CD4-positive, alpha-beta T cell (primary cell): ENCODE measurements at regions not wholly inside any gene's neighbourhood (a gene's known extent, or its start where the extent isn't known, plus 50 kb on each side); places are given as distances from the start of the nearest gene placed in this dataset.
A peak's percentile ranks its signal among the peaks of the same experiment; 100 is the strongest.
"Not testable (repeated sequence)": the region's sequence is repeated elsewhere in the genome, so short reads cannot be mapped to it uniquely, and the experiment has no call there.

Source experiments
- ATAC-seq: fragments of 200-7000 bp; cut with Tn5 transposase; one replicate; pipeline ENCODE4 v1.10.0; 2022; ENCODE audit warnings: mild to moderate bottlenecking; ENCODE audit not compliant: poor library complexity
- CTCF ChIA-PET: fragments of 350-600 bp; sonication (Branson Sonifier 250); formaldehyde crosslinking; loops from one replicate; lab custom pipeline; 2021; ENCODE audit warnings: antibody characterized with exemption, inconsistent platforms; lab: Charles Lee
- POLR2A ChIA-PET: fragments of 350-600 bp; sonication (Branson Sonifier 250); formaldehyde crosslinking; loops from one replicate; lab custom pipeline; 2021; ENCODE audit warnings: antibody characterized with exemption, inconsistent platforms; lab: Charles Lee
- DNase-seq, 14 experiments: peaks; one replicate each; pipeline ENCODE4 v3.0.0-alpha.2; 2013 to 2020; ENCODE audit warnings: mixed read lengths in 2 of 14
- H3K27ac ChIP-seq, 2 donors: one replicate each; pipeline versions ENCODE4 v1.5.1 to v1.7.0; 2013; ENCODE audit warnings: low read length in 2 of 2, low read depth in 1 of 2, mild to moderate bottlenecking in 1 of 2
- H3K27me3 ChIP-seq, 2 experiments: 1 replicate in 1 of 2; 2 replicates in 1 of 2; pipeline versions ENCODE4 v1.6.1 to v1.7.0; 2013; ENCODE audit warnings: low read length in 2 of 2, control low read depth in 1 of 2, mild to moderate bottlenecking in 1 of 2, moderate library complexity in 1 of 2; ENCODE audit not compliant: insufficient read depth in 2 of 2, control insufficient read depth in 1 of 2
- H3K36me3 ChIP-seq: one replicate; pipeline ENCODE4 v1.6.1; 2013; ENCODE audit warnings: low read length, control low read depth; ENCODE audit not compliant: insufficient read depth
- H3K4me1 ChIP-seq: one replicate; pipeline ENCODE4 v1.6.1; 2013; ENCODE audit warnings: low read length, control low read depth; ENCODE audit not compliant: insufficient read depth
- H3K4me3 ChIP-seq: one replicate; pipeline ENCODE4 v1.5.1; 2013; ENCODE audit warnings: mild to moderate bottlenecking, low read length, moderate library complexity
- H3K9me3 ChIP-seq, 2 experiments: 1 replicate in 1 of 2; 2 replicates in 1 of 2; pipeline versions ENCODE4 v1.6.1 to v1.7.0; 2013; ENCODE audit warnings: low read length in 2 of 2, mild to moderate bottlenecking in 2 of 2, control low read depth in 1 of 2, moderate library complexity in 1 of 2; ENCODE audit not compliant: control insufficient read depth in 1 of 2, insufficient read depth in 1 of 2
- H3K27ac Mint-ChIP-seq: one replicate; pipeline ENCODE4 v1.8.0; 2020; ENCODE audit warnings: mixed read lengths
- H3K27me3 Mint-ChIP-seq: one replicate; pipeline ENCODE4 v1.8.0; 2021; ENCODE audit warnings: mixed read lengths
- H3K36me3 Mint-ChIP-seq: one replicate; pipeline ENCODE4 v1.8.0; 2021; ENCODE audit warnings: low read depth, mixed read lengths
- H3K4me1 Mint-ChIP-seq: one replicate; pipeline ENCODE4 v1.8.0; 2021; ENCODE audit warnings: low read depth, mixed read lengths
- H3K4me3 Mint-ChIP-seq: one replicate; pipeline ENCODE4 v1.8.0; 2020; ENCODE audit warnings: mild to moderate bottlenecking, mixed read lengths
- H3K9me3 Mint-ChIP-seq: one replicate; pipeline ENCODE4 v1.8.0; 2020; ENCODE audit warnings: mixed read lengths
- intact Hi-C, 2 experiments: fragments of 100-400 bp; cut with DNase I in 1 of 2; cut with micrococcal nuclease in 1 of 2; formaldehyde crosslinking; loops; one replicate each; pipeline versions ENCODE4 v1.15.1 to v1.9.0; 2023 to 2025; cut with DNase I, micrococcal nuclease
- TF ChIP-seq, protein P1 (sequence below): fragments of 200-600 bp; IDR thresholded peaks from one replicate; pipeline ENCODE4 v1.8.0; 2022; ENCODE audit warnings: antibody characterized with exemption, mild to moderate bottlenecking

DNA sequence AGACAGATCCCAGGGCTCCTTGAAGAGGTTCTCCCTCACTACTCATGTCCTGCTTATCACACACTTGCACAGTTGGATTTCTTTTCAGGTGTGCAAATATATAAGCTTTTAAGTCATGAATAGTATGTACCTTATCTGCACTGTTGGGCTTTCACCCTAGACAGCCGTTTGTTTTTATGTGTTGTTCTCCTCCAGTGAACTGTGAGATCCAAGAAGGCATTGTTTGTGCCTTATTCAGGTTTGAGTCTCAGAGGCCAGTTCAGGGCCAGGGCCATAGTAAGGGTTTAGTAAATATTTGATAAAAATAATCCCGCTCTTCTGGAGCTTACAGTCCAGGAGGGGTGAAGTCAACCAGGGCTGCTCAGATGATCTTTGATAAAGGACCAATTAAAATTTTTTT is 480.0 kb downstream of the TMEM38B start:
- Mint-ChIP-seq H3K27ac (no peak overlapping the region), H3K9me3 (peaks cover 7% of the 10 kb centered on the region), H3K4me3 (no peak overlapping the region), H3K4me1 (no peaks in the 10 kb centered on the region), H3K36me3 (no peaks in the 10 kb centered on the region), H3K27me3 (no peaks in the 10 kb centered on the region)
- Histone ChIP-seq H3K27me3 (no peaks in the 10 kb centered on the region), H3K4me1 (no peaks in the 10 kb centered on the region), H3K4me3 (no peak overlapping the region), H3K27ac (no peak overlapping the region), H3K36me3 (no peaks in the 10 kb centered on the region), H3K9me3 (peaks cover 0 to 4% of the 10 kb centered on the region in 2 experiments)
- intact Hi-C loops = no loop called here
- ATAC-seq (no peak), DNase-seq (no peak)
- TF ChIP-seq, protein P1, sequence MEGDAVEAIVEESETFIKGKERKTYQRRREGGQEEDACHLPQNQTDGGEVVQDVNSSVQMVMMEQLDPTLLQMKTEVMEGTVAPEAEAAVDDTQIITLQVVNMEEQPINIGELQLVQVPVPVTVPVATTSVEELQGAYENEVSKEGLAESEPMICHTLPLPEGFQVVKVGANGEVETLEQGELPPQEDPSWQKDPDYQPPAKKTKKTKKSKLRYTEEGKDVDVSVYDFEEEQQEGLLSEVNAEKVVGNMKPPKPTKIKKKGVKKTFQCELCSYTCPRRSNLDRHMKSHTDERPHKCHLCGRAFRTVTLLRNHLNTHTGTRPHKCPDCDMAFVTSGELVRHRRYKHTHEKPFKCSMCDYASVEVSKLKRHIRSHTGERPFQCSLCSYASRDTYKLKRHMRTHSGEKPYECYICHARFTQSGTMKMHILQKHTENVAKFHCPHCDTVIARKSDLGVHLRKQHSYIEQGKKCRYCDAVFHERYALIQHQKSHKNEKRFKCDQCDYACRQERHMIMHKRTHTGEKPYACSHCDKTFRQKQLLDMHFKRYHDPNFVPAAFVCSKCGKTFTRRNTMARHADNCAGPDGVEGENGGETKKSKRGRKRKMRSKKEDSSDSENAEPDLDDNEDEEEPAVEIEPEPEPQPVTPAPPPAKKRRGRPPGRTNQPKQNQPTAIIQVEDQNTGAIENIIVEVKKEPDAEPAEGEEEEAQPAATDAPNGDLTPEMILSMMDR = no peak
- ChIA-PET POLR2A (no interaction called here), CTCF (no interaction called here)

DNA sequence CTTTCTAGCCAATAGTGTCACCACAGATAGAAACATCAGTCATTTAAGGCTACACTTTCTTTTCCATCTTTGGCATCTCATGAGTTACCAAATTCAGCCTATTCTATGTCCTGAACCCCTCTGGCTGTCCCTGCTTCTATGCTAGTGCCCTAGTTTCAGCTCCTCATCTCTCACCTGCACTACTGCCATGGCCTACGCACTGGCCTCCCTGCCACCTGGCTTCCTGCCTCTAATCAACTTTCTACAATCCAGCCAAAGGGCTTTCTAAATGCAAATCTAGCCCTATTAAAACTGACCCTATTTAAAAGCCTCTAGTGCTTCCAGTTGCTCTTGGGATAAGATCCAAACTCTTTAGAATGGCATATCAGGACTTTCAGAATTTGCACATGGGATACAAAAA is 482.9 kb downstream of the TMEM38B start:
- Mint-ChIP-seq H3K27ac (no peak overlapping the region), H3K4me1 (no peaks in the 10 kb centered on the region)
- POLR2A ChIA-PET = no interaction called here

DNA sequence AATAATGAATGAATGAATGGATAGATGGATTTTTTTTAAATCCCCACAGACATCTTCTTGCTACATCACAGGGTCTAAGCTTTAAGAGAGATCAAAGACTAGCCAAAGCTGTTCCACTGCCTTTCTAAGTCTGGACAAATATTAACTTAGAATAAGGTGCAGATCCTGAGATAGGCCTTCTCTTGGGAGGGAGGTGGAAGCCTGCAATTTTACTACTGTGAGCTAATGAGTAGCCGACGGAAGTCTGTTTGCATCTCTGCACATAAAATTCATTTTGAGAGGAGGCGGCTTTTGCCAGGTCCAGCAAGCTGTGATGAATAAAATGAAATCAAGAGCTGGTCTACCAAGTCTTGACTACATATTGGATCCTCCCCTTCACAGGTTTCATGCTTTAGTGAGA is 484.9 kb downstream of the TMEM38B start:
- ChIA-PET CTCF (no interaction called here), POLR2A (no interaction called here)
- no peaks in the 10 kb centered on the region for H3K4me1 ChIP-seq
- Mint-ChIP-seq H3K27me3 (no peaks in the 10 kb centered on the region), H3K4me1 (no peaks in the 10 kb centered on the region), H3K4me3 (no peak overlapping the region), H3K36me3 (no peaks in the 10 kb centered on the region), H3K27ac (no peak overlapping the region), H3K9me3 (peaks cover 9% of the 10 kb centered on the region)
- ATAC-seq (no peak), DNase-seq (no peak)
- no peaks in the 10 kb centered on the region for H3K27me3 ChIP-seq
- no peak overlapping the region for H3K27ac ChIP-seq
- TF ChIP-seq, protein P1 = no peak
- H3K9me3 ChIP-seq = no peaks in the 10 kb centered on the region
- no peak overlapping the region for H3K4me3 ChIP-seq
- H3K36me3 ChIP-seq = no peaks in the 10 kb centered on the region
- intact Hi-C loops = no loop called here

More for the DNA sequence above, 482.9 kb downstream of the TMEM38B start:
- TF ChIP-seq, protein P1 = no peak
- H3K9me3 Mint-ChIP-seq = peaks cover 12% of the 10 kb centered on the region
- Histone ChIP-seq H3K27me3 (no peaks in the 10 kb centered on the region), H3K4me3 (no peak overlapping the region), H3K36me3 (no peaks in the 10 kb centered on the region), H3K27ac (no peak overlapping the region), H3K4me1 (no peaks in the 10 kb centered on the region), H3K9me3 (no peaks in the 10 kb centered on the region)
- no peaks in the 10 kb centered on the region for H3K27me3 Mint-ChIP-seq
- no peak for ATAC-seq
- intact Hi-C loops = no loop called here
- no peak for DNase-seq
- H3K36me3 Mint-ChIP-seq = no peaks in the 10 kb centered on the region
- CTCF ChIA-PET = no interaction called here
- no peak overlapping the region for H3K4me3 Mint-ChIP-seq

DNA sequence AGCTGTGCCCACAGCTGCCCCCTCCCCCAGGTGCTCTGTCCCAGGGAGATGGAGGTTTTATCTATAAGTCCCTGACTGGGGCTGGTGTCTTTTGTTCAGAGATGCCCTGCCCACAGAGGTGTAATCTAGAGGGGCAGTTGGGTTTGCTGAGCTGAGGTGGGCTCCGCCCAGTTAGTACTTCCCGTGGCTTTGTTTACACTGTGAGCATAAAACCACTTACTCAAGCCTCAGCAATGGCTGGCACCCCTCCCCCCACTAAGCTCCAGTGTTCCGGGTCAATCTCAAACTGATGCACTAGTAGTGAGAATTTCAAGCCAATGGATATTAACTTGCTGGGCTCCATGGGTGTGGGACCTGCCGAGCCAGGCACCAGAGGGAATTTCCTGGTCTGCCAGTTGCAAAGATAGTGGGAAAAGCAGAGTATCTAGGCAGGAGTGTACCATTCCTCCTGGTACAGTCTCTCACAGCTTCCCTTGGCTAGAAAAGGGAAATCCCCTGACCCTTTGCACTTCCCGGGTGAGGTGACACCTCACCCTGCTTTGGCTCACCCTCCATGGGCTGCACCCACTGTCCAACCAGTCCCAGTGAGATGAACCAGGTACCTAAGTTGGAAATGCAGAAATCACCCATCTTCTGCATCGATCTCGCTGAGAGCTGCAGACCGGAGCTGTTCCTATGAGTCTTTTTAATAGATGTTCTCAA is 509.6 kb downstream of the TMEM38B start:
- H3K4me1 ChIP-seq, H3K27me3 Mint-ChIP-seq, CTCF ChIA-PET, H3K27me3 ChIP-seq, H3K27ac Mint-ChIP-seq, H3K36me3 ChIP-seq, H3K36me3 Mint-ChIP-seq, H3K27ac ChIP-seq, POLR2A ChIA-PET, H3K9me3 Mint-ChIP-seq, H3K4me3 Mint-ChIP-seq, H3K4me3 ChIP-seq, intact Hi-C loops, ATAC-seq, H3K4me1 Mint-ChIP-seq: not testable (repeated sequence)
- DNase-seq = peak in 1 of 14 experiments; percentile 1
- H3K9me3 ChIP-seq = peaks cover 0 to 22% of the 10 kb centered on the region in 2 experiments
